RWPE2 (cell line): ENCODE measurements at regions not wholly inside any gene's neighbourhood (a gene's known extent, or its start where the extent isn't known, plus 50 kb on each side); places are given as distances from the start of the nearest gene placed in this dataset.

Experiments used
- ATAC-seq: fragments of 200-7000 bp; cut with Tn5 transposase; 3 replicates; pipeline ENCODE4 v1.9.1; 2021; ENCODE audit warnings: low read depth
- DNase-seq: peaks from one replicate; pipeline ENCODE4 v3.0.0-alpha.2; 2020; ENCODE audit warnings: low spot score
- H3K27ac ChIP-seq: fragments of 450-650 bp; 2 replicates; pipeline ENCODE4 v1.5.1; 2017; ENCODE audit warnings: mild to moderate bottlenecking; ENCODE audit not compliant: poor library complexity, severe bottlenecking
- H3K27me3 ChIP-seq: fragments of 250-450 bp; sonication (Bioruptor Pico); 2 replicates; pipeline ENCODE4 v1.5.1; 2021; ENCODE audit warnings: mild to moderate bottlenecking, moderate library complexity; ENCODE audit not compliant: insufficient read depth, poor library complexity, severe bottlenecking
- H3K36me3 ChIP-seq: fragments of 250-450 bp; sonication (Bioruptor Pico); 2 replicates; pipeline ENCODE4 v1.5.1; 2020; ENCODE audit warnings: low read depth, mild to moderate bottlenecking, moderate library complexity
- H3K4me1 ChIP-seq: fragments of 250-450 bp; sonication (Bioruptor Pico); 2 replicates; pipeline ENCODE4 v1.5.1; 2021; ENCODE audit warnings: mild to moderate bottlenecking, moderate library complexity; ENCODE audit not compliant: insufficient read depth, poor library complexity, severe bottlenecking
- H3K4me3 ChIP-seq: fragments of 250-450 bp; sonication (Bioruptor Pico); 2 replicates; pipeline ENCODE4 v1.5.1; 2021; ENCODE audit warnings: mild to moderate bottlenecking, moderate library complexity; ENCODE audit not compliant: severe bottlenecking
- H3K9me3 ChIP-seq: fragments of 250-450 bp; sonication (Bioruptor Pico); 2 replicates; pipeline ENCODE4 v1.5.1; 2021; ENCODE audit warnings: mild to moderate bottlenecking, moderate library complexity; ENCODE audit not compliant: severe bottlenecking
- TF ChIP-seq, protein P1 (sequence below): fragments of 450-650 bp; IDR thresholded peaks from one replicate; pipeline ENCODE4 v1.5.1; 2017; ENCODE audit warnings: mild to moderate bottlenecking, moderate library complexity; ENCODE audit not compliant: poor library complexity, severe bottlenecking

DNA sequence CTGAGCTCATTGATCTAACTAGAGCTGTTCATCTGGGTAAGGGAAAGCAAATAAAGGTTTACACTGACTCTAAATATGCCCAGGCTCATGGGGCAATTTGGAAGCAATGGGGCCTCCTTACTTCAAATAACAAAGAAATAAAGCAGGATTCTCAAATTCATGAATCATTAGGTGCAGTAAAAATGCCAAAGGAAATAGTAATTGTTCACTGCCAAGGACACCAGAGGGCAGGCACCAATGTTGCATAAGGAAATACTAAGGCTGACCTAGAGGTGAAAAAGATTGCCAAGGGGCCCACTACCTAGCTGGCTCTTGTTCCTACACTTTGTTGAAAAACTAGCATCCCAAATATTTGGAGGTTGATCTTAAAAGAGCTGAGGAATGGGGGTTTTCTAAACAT, 1686.7 kb upstream of the MIR17HG start:
- no peaks in the 10 kb centered on the region for H3K4me1 ChIP-seq
- no peak overlapping the region for H3K4me3 ChIP-seq
- no peaks in the 10 kb centered on the region for H3K9me3 ChIP-seq
- no peaks in the 10 kb centered on the region for H3K36me3 ChIP-seq
- DNase-seq (no peak), ATAC-seq (peak; percentile 51)
- H3K27ac ChIP-seq: no peak overlapping the region
- TF ChIP-seq, protein P1, sequence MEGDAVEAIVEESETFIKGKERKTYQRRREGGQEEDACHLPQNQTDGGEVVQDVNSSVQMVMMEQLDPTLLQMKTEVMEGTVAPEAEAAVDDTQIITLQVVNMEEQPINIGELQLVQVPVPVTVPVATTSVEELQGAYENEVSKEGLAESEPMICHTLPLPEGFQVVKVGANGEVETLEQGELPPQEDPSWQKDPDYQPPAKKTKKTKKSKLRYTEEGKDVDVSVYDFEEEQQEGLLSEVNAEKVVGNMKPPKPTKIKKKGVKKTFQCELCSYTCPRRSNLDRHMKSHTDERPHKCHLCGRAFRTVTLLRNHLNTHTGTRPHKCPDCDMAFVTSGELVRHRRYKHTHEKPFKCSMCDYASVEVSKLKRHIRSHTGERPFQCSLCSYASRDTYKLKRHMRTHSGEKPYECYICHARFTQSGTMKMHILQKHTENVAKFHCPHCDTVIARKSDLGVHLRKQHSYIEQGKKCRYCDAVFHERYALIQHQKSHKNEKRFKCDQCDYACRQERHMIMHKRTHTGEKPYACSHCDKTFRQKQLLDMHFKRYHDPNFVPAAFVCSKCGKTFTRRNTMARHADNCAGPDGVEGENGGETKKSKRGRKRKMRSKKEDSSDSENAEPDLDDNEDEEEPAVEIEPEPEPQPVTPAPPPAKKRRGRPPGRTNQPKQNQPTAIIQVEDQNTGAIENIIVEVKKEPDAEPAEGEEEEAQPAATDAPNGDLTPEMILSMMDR: no peak
- no peaks in the 10 kb centered on the region for H3K27me3 ChIP-seq

DNA sequence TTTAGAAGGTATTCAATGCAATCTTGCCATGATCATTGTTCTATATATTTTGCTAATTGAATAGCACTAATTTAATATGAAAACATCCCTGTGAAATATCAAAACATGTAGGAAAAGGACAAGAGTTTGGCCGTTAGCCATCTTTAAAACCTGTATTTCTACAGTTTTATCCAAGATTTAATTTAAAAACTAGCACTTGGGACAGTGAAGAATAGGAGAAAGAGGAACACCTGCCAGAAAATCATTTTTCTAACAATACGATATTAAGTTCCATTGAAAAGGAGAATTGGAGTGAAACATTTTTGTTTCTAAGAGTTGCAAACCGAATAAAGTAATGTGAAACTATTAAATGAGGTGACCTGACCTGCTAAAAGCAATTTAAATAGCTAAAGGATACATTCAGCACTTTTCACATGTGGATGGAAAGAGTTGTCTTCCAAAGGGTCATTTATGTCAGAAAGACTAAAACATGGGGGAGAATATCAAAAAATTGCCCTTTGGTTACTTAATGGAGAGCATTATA, 1673.6 kb upstream of the MIR17HG start:
- Histone ChIP-seq H3K9me3 (no peaks in the 10 kb centered on the region), H3K27me3 (no peaks in the 10 kb centered on the region), H3K4me1 (no peaks in the 10 kb centered on the region), H3K27ac (no peak overlapping the region), H3K4me3 (no peak overlapping the region), H3K36me3 (no peaks in the 10 kb centered on the region)
- DNase-seq (no peak), ATAC-seq (no peak)
- TF ChIP-seq, protein P1: no peak

DNA sequence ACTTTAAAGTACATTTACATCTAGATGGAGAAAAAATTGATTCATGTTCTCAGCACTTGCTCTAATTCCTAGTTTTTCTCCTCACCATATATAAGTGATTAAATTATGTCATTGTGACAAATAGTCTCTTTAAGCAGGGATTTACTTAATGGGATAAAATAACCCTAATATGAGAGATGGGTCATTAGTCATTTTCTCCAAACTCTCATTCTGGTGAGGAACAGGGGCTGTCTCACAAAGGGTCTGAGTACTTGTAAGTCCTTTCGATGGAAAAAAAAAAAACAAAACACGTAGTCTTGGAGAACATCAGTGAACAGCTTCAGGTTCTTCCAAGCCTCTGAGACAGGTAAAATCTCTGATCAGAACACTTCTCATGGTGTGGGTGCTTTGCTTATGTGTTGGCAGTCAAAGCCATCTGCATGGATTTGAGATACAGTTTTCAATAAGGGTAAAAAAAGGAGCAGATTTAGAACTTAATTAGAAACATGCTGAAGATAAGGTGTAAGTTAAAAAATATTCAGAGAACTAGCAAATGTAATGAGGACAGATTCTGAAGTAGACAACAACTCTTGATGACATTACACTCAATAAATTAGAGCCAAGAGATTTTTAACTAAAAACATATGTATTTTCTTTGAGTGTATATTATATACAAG, 1668.9 kb upstream of the MIR17HG start:
- H3K9me3 ChIP-seq: no peaks in the 10 kb centered on the region
- H3K27me3 ChIP-seq: no peaks in the 10 kb centered on the region
- H3K4me3 ChIP-seq: no peak overlapping the region
- H3K4me1 ChIP-seq: no peaks in the 10 kb centered on the region
- H3K36me3 ChIP-seq: no peaks in the 10 kb centered on the region
- ATAC-seq (no peak), DNase-seq (no peak)
- no peak overlapping the region for H3K27ac ChIP-seq
- TF ChIP-seq, protein P1: no peak

DNA sequence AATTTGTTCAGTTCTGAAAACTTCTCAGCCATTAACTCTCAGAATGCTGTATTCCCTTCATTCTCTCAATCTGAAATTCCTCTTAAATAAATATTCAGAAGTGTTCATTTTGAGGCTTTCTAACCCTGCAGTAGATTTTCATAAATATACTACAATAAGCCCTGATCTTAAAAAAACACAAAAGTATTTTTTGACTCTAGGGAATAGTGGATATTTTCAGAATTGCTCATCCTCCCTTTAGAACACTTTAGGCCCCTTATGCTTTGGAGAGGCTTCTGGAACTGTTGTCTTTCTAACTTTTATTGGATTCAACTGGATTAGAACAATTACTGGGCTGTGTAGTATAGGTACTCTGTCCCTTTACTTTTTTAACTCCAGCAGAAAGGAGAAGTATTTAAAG, 1662.6 kb upstream of the MIR17HG start:
- TF ChIP-seq, protein P1: no peak
- Histone ChIP-seq H3K27ac (no peak overlapping the region), H3K9me3 (no peaks in the 10 kb centered on the region), H3K4me3 (no peak overlapping the region), H3K36me3 (no peaks in the 10 kb centered on the region), H3K4me1 (no peaks in the 10 kb centered on the region), H3K27me3 (no peaks in the 10 kb centered on the region)
- no peak for ATAC-seq
- DNase-seq: no peak

DNA sequence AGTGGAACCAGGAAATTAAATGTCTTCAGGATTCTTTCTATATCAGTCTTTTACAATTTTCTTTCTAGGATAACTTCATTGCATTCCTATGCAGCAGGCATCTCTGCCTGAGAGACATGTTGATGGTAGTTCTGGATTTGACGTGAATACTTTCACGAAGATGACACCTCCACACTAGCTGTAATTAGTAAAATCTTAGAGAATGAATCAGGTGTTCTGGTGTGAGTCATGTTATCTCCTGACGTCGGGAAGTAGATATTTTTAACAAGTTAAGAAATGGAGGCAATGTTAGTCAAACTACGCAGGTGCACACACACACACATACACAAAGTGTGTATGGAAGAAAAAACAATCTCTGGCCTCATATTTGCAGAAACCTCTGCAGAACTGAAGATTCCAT, 1661.3 kb upstream of the MIR17HG start:
- Histone ChIP-seq H3K9me3 (no peaks in the 10 kb centered on the region), H3K4me3 (no peak overlapping the region), H3K36me3 (no peaks in the 10 kb centered on the region), H3K27me3 (no peaks in the 10 kb centered on the region), H3K4me1 (no peaks in the 10 kb centered on the region), H3K27ac (no peak overlapping the region)
- ATAC-seq (no peak), DNase-seq (no peak)
- TF ChIP-seq, protein P1: no peak
